Astrocyte of the cerebellum (primary cell): ENCODE measurements at regions not wholly inside any gene's neighbourhood (a gene's known extent, or its start where the extent isn't known, plus 50 kb on each side); places are given as distances from the start of the nearest gene placed in this dataset.

Source experiments
- DNase-seq: peaks from one replicate; pipeline ENCODE4 v3.0.0-alpha.2; 2011; ENCODE audit warnings: low read depth
- H3K4me3 ChIP-seq: 2 replicates; pipeline ENCODE4 v1.5.1; 2011; ENCODE audit warnings: mild to moderate bottlenecking, low read depth, low read length, moderate library complexity
- in situ Hi-C: cut with HindIII; loops from 2 replicates; pipeline ENCODE4 v1.10.0; 2017; ENCODE audit warnings: low sequenced_read_pairs
- TF ChIP-seq, protein P1 (sequence below): IDR thresholded peaks from 2 replicates; pipeline ENCODE4 v1.5.1; 2012; ENCODE audit warnings: low read length, low read depth, moderate library complexity, mild to moderate bottlenecking; ENCODE audit errors: missing control alignments

DNA sequence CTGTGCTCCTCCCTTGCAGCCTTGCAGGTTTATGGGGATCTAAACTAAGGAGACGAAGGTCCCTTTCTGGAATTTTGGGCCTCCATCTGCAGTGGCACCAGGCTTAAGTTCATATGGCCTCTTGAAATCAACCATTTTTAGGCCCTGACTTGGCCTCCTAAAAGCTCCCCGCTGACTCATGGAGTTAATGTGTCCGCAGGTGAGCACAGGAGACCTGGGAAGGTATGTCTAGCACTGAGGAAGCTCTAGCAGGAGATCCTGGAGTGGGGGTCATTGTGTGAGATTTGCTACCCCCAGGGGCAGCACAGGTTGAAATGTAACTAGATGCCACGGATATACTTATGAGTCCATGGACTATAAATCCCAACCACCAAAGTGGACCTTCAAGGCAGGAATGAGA lies 95.9 kb upstream of the CELF4 start:
- TF ChIP-seq, protein P1, sequence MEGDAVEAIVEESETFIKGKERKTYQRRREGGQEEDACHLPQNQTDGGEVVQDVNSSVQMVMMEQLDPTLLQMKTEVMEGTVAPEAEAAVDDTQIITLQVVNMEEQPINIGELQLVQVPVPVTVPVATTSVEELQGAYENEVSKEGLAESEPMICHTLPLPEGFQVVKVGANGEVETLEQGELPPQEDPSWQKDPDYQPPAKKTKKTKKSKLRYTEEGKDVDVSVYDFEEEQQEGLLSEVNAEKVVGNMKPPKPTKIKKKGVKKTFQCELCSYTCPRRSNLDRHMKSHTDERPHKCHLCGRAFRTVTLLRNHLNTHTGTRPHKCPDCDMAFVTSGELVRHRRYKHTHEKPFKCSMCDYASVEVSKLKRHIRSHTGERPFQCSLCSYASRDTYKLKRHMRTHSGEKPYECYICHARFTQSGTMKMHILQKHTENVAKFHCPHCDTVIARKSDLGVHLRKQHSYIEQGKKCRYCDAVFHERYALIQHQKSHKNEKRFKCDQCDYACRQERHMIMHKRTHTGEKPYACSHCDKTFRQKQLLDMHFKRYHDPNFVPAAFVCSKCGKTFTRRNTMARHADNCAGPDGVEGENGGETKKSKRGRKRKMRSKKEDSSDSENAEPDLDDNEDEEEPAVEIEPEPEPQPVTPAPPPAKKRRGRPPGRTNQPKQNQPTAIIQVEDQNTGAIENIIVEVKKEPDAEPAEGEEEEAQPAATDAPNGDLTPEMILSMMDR: no peak
- no peak overlapping the region for H3K4me3 ChIP-seq
- in situ Hi-C loops: no loop called here
- no peak for DNase-seq

DNA sequence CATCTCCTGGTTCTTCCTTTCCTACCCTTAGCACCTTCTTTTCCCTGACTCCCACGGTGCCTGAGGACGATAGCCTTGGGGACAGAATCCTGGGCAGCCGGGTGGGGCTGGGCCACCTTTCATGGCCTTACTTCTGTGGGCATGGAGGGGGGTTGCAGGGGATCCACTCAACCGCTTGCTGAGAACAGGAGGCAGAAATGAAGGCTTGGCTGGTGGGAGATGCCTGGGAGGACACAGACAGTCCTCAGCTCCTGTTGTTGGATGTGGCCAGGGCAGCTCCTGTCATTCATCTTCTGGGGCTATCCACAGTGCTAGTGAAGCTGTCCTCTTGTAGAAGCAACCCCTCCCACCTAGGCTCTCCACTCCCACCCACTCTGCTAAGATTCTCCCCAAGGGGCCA lies 95.5 kb upstream of the CELF4 start:
- no peak for DNase-seq
- TF ChIP-seq, protein P1: no peak
- no peak overlapping the region for H3K4me3 ChIP-seq
- in situ Hi-C loops: no loop called here

DNA sequence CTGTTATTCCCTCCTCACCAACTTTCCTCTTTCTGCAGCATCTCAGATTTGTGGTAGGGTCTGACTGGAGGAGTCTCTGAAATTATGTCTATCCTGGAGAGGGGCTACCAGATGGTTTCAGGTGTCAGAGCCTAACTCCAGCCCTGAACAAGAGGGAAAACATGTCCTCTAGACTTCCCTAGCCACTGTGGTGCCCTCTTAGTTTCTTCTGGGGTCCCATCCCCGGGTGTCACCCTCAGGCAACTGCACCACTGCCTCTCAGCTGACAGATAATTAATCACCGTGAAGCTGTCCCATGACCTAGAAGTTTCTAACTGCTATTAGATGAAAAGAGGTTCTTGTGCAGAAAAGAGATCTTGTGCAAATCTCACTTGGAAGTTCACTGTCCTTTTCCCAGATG lies 95.1 kb upstream of the CELF4 start:
- no peak overlapping the region for H3K4me3 ChIP-seq
- in situ Hi-C loops: no loop called here
- TF ChIP-seq, protein P1: no peak
- DNase-seq: no peak

- TF ChIP-seq, protein P1: no peak
- no peak for DNase-seq
- no peak overlapping the region for H3K4me3 ChIP-seq
- in situ Hi-C loops: no loop called here
Observed at GRCh38 chr18:37659906-37660305, 94.3 kb upstream of the CELF4 start.

DNA sequence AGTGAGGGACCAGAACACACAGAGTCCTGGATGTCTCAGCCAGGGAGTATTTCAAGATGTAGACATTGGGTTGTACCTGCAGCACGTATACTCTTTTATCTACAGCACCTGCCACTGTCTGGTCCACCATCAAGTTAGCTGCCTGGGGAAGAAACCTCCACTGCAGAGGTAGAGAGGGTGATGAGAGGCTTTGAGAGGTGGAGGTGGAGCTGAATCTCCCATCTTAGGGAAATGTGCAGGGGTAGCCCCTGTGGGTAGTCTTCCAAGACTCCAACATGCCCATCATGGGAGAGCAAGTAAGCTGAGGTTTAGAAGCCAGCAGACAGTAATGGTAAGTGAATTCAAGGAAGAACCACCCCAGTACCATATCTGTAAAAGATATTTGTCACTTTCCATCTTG lies 93.3 kb upstream of the CELF4 start:
- TF ChIP-seq, protein P1: no peak
- no peak for DNase-seq

DNA sequence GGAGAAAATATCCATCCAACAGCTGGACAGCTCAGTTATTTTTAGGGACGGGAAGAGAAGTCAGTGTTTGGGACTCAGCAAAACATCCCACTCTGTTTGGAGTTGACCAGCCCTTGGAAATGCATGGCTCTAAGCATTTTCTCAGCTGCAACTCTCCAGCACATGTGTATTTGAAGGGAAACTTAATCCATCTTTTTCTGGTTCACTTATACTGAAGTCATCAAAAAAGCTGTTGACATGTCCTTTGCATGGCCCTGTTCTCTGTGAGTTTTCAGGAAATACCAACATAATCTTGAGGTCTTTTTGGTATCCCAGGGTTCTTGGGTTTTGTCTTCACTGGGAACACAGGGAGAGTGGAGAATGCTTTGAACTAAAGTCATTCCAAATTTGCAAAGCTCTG lies 91.9 kb upstream of the CELF4 start:
- H3K4me3 ChIP-seq: no peak overlapping the region
- TF ChIP-seq, protein P1: no peak
- no peak for DNase-seq
- in situ Hi-C loops: no loop called here

More for the DNA sequence above, 93.3 kb upstream of the CELF4 start:
- no peak overlapping the region for H3K4me3 ChIP-seq
- in situ Hi-C loops: no loop called here
